GM19238 (cell line): ENCODE measurements at regions not wholly inside any gene's neighbourhood (a gene's known extent, or its start where the extent isn't known, plus 50 kb on each side); places are given as distances from the start of the nearest gene placed in this dataset.

Experiments
- DNase-seq: peaks from one replicate; pipeline ENCODE4 v3.0.0; 2011; ENCODE audit warnings: low spot score; ENCODE audit not compliant: insufficient read length

GRCh38 chr2:221077799-221078198 is 494.3 kb downstream of the EPHA4 start:
- DNase-seq = no peak

GRCh38 chr2:221085341-221085900 is 486.7 kb downstream of the EPHA4 start:
- DNase-seq = no peak

GRCh38 chr2:221085936-221086335 is 486.2 kb downstream of the EPHA4 start:
- DNase-seq = no peak

GRCh38 chr2:221087779-221088178 is 484.3 kb downstream of the EPHA4 start:
- DNase-seq = no peak

GRCh38 chr2:221088506-221088905 is 483.6 kb downstream of the EPHA4 start:
- DNase-seq = no peak

- no peak for DNase-seq
Observed at GRCh38 chr2:221095356-221095755, 476.7 kb downstream of the EPHA4 start.

GRCh38 chr2:221096706-221097567 is 475.2 kb downstream of the EPHA4 start:
- DNase-seq = no peak

- no peak for DNase-seq
Observed at GRCh38 chr2:221097568-221097915, 474.6 kb downstream of the EPHA4 start.

- no peak for DNase-seq
Observed at GRCh38 chr2:221097949-221098348, 474.2 kb downstream of the EPHA4 start.

- DNase-seq = no peak
Observed at GRCh38 chr2:221100467-221101089, 471.5 kb downstream of the EPHA4 start.

GRCh38 chr2:221102896-221103688 is 469.0 kb downstream of the EPHA4 start:
- no peak for DNase-seq

GRCh38 chr2:221103930-221104329 is 468.2 kb downstream of the EPHA4 start:
- DNase-seq = no peak

GRCh38 chr2:221104361-221104811 is 467.7 kb downstream of the EPHA4 start:
- DNase-seq = no peak

GRCh38 chr2:221106241-221106640 is 465.9 kb downstream of the EPHA4 start:
- DNase-seq = no peak

GRCh38 chr2:221107424-221107823 is 464.7 kb downstream of the EPHA4 start:
- DNase-seq = no peak

GRCh38 chr2:221109552-221109951 is 462.6 kb downstream of the EPHA4 start:
- no peak for DNase-seq

GRCh38 chr2:221111739-221112138 is 460.4 kb downstream of the EPHA4 start:
- DNase-seq = no peak

- no peak for DNase-seq
Observed at GRCh38 chr2:221112744-221113143, 459.4 kb downstream of the EPHA4 start.

GRCh38 chr2:221115944-221116343 is 456.2 kb downstream of the EPHA4 start:
- no peak for DNase-seq

- no peak for DNase-seq
Observed at GRCh38 chr2:221120643-221121042, 451.5 kb downstream of the EPHA4 start.

GRCh38 chr2:221123396-221123795 is 448.7 kb downstream of the EPHA4 start:
- DNase-seq = no peak
